GM12878 (cell line): ENCODE measurements at regions not wholly inside any gene's neighbourhood (a gene's known extent, or its start where the extent isn't known, plus 50 kb on each side); places are given as distances from the start of the nearest gene placed in this dataset.

Experiments used
- ATAC-seq: fragments of 200-7000 bp; cut with Tn5 transposase; 3 replicates; pipeline ENCODE4 v1.9.1; 2020; ENCODE audit warnings: mild to moderate bottlenecking, moderate library complexity
- BruUV-seq: library from RNA; stranded (reverse); fragments of 400-500 nt; replicated peaks from 2 replicates; lab custom pipeline; 2021; lab: Mats Ljungman, UMichigan
- CTCF ChIA-PET: fragments of 300-600 bp; sonication (Branson Sonifier 250); formaldehyde crosslinking; extraction: SDS; loops from one replicate; lab custom pipeline; 2021; ENCODE audit warnings: inconsistent platforms; lab: Yijun Ruan, JAX
- POLR2A ChIA-PET: fragments of 350-600 bp; formaldehyde crosslinking; extraction: SDS; loops from one replicate; lab custom pipeline; 2021; ENCODE audit warnings: inconsistent platforms; lab: Charles Lee
- RAD21 ChIA-PET: fragments of 300-600 bp; sonication (Branson Sonifier 250); formaldehyde crosslinking; loops from one replicate; lab custom pipeline; 2023; ENCODE audit warnings: antibody characterized with exemption; ENCODE audit not compliant: unreplicated experiment; lab: Charles Lee
- SMC1A ChIA-PET: fragments of 300-600 bp; sonication (Branson Sonifier 250); formaldehyde crosslinking; loops from one replicate; lab custom pipeline; 2023; ENCODE audit not compliant: unreplicated experiment, uncharacterized antibody; lab: Charles Lee
- DNase-seq: peaks from one replicate; pipeline ENCODE4 v3.0.0-alpha.2; 2011; ENCODE audit warnings: low read depth, low spot score
- FAIRE-seq: peaks from 3 replicates; lab custom pipeline; 2011; peaks lifted over from hg19 to GRCh38; lab: Jason Lieb, UNC
- H2AFZ ChIP-seq: 2 replicates; pipeline ENCODE4 v1.6.0; 2011; ENCODE audit warnings: low read depth, low read length, control low read depth; ENCODE audit not compliant: control insufficient read depth
- H3K27ac ChIP-seq: 2 replicates; pipeline ENCODE4 v1.5.1; 2011; ENCODE audit warnings: control low read depth; ENCODE audit not compliant: control insufficient read depth, insufficient read depth
- H3K27me3 ChIP-seq, 2 experiments: replicated peaks in 1 of 2; 2 replicates each; pipeline versions ENCODE4 v1.6.0 to v1.6.1; 2011; ENCODE audit warnings: low read length in 1 of 2; ENCODE audit not compliant: control insufficient read depth in 2 of 2, insufficient read depth in 2 of 2
- H3K36me3 ChIP-seq, 2 experiments: 2 replicates each; pipeline ENCODE4 v1.5.1; 2011; ENCODE audit warnings: low read length in 1 of 2; ENCODE audit not compliant: control insufficient read depth in 2 of 2, insufficient read depth in 2 of 2
- H3K4me1 ChIP-seq: 2 replicates; pipeline ENCODE4 v1.6.1; 2011; ENCODE audit warnings: mild to moderate bottlenecking, low read length, moderate library complexity, mixed read lengths; ENCODE audit not compliant: control insufficient read depth, insufficient read depth
- H3K4me2 ChIP-seq: 2 replicates; pipeline ENCODE4 v1.6.0; 2011; ENCODE audit warnings: control low read depth; ENCODE audit not compliant: control insufficient read depth, insufficient read depth
- H3K4me3 ChIP-seq: fragments of 200-600 bp; sonication (generic); 2 replicates; pipeline ENCODE4 v1.5.1; 2016
- H3K79me2 ChIP-seq: 2 replicates; pipeline ENCODE4 v1.6.0; 2011; ENCODE audit warnings: low read length; ENCODE audit not compliant: control insufficient read depth, insufficient read depth
- H3K9ac ChIP-seq: 2 replicates; pipeline ENCODE4 v1.8.0; 2011; ENCODE audit warnings: low read length, control low read depth, mixed read lengths; ENCODE audit not compliant: control insufficient read depth, insufficient read depth
- H3K9me3 ChIP-seq: replicated peaks from 3 replicates; pipeline ENCODE4 v1.5.1; 2011; ENCODE audit warnings: mild to moderate bottlenecking, low read length; ENCODE audit not compliant: control insufficient read depth, insufficient read depth
- H4K20me1 ChIP-seq: 2 replicates; pipeline ENCODE4 v1.6.0; 2011; ENCODE audit not compliant: control insufficient read depth, insufficient read depth
- BHLHE40 ChIP-seq, 2 experiments: fragments of 450-650 bp in 1 of 2; IDR thresholded peaks; 2 replicates each; pipeline ENCODE4 v1.6.1; 2011 to 2017; ENCODE audit warnings: low read depth in 2 of 2, borderline replicate concordance in 1 of 2, improper control_type of control experiment in 1 of 2, low read length in 1 of 2, mild to moderate bottlenecking in 1 of 2
- CHD2 ChIP-seq: IDR thresholded peaks from 2 replicates; pipeline ENCODE4 v1.6.1; 2011; ENCODE audit warnings: low read depth, low read length, improper control_type of control experiment, borderline replicate concordance
- ETV6 ChIP-seq, 2 experiments: fragments of 450-650 bp in 1 of 2; IDR thresholded peaks in 1 of 2; conservative IDR thresholded peaks in 1 of 2; 2 replicates each; pipeline ENCODE4 v1.6.1; 2014; ENCODE audit warnings: antibody characterized with exemption in 1 of 2, borderline replicate concordance in 1 of 2, low read depth in 1 of 2, mild to moderate bottlenecking in 1 of 2, moderate library complexity in 1 of 2
- EZH2 ChIP-seq: IDR thresholded peaks from 2 replicates; pipeline ENCODE4 v1.6.1; 2012; ENCODE audit warnings: low read depth, mild to moderate bottlenecking, control low read depth, inconsistent platforms, low read length, borderline replicate concordance; ENCODE audit not compliant: control insufficient read depth
- KLF5 ChIP-seq: fragments of 450-650 bp; IDR thresholded peaks from 2 replicates; pipeline ENCODE4 v1.6.1; 2014; ENCODE audit warnings: mild to moderate bottlenecking; ENCODE audit not compliant: partially characterized antibody
- MAX ChIP-seq: IDR thresholded peaks from 2 replicates; pipeline ENCODE4 v1.6.1; 2012; ENCODE audit warnings: low read depth, low read length, improper control_type of control experiment
- MEF2B ChIP-seq: fragments of 450-650 bp; IDR thresholded peaks from 2 replicates; pipeline ENCODE4 v1.6.1; 2018; ENCODE audit warnings: mild to moderate bottlenecking, moderate library complexity; ENCODE audit not compliant: partially characterized antibody, poor library complexity, severe bottlenecking
- NR2C1 ChIP-seq: fragments of 450-650 bp; IDR thresholded peaks from 2 replicates; pipeline ENCODE4 v1.6.1; 2017; ENCODE audit warnings: antibody characterized with exemption, mild to moderate bottlenecking, moderate library complexity
- PKNOX1 ChIP-seq: fragments of 450-650 bp; IDR thresholded peaks from 2 replicates; pipeline ENCODE4 v1.6.1; 2016; ENCODE audit warnings: mild to moderate bottlenecking
- RAD51 ChIP-seq: fragments of 450-650 bp; IDR thresholded peaks from 2 replicates; pipeline ENCODE4 v1.6.1; 2016; ENCODE audit warnings: moderate library complexity, mild to moderate bottlenecking, inconsistent platforms
- RUNX3 ChIP-seq: IDR thresholded peaks from 2 replicates; pipeline ENCODE4 v1.6.1; 2012; ENCODE audit warnings: low read length, inconsistent platforms
- SMAD1 ChIP-seq: fragments of 450-650 bp; IDR thresholded peaks from 2 replicates; pipeline ENCODE4 v1.6.1; 2018; ENCODE audit warnings: mild to moderate bottlenecking, low read depth; ENCODE audit not compliant: partially characterized antibody
- SMC3 ChIP-seq: IDR thresholded peaks from 2 replicates; pipeline ENCODE4 v1.6.1; 2011; ENCODE audit warnings: low read length, improper control_type of control experiment, borderline replicate concordance
- TARDBP ChIP-seq: IDR thresholded peaks from 2 replicates; pipeline ENCODE4 v1.6.1; 2016; ENCODE audit warnings: borderline replicate concordance
- USF1 ChIP-seq: IDR thresholded peaks from 2 replicates; pipeline ENCODE4 v1.6.1; 2011; ENCODE audit warnings: borderline replicate concordance, low read depth, mild to moderate bottlenecking, moderate library complexity, mixed read lengths, low read length; ENCODE audit not compliant: insufficient read depth; ENCODE audit errors: extremely low read length
- WRNIP1 ChIP-seq: IDR thresholded peaks from 2 replicates; pipeline ENCODE4 v1.6.1; 2011; ENCODE audit warnings: low read depth, low read length, improper control_type of control experiment, borderline replicate concordance
- ZBTB11 ChIP-seq: fragments of 450-650 bp; formaldehyde crosslinking; IDR thresholded peaks from 2 replicates; pipeline ENCODE4 v1.5.0; 2022; ENCODE audit warnings: mild to moderate bottlenecking, missing genetic modification characterization
- ZNF622 ChIP-seq: fragments of 450-650 bp; IDR thresholded peaks from 2 replicates; pipeline ENCODE4 v1.6.1; 2017; ENCODE audit warnings: mild to moderate bottlenecking, inconsistent platforms
- WGBS: methylation state at CpG from one replicate; pipeline ENCODE4 v1.1.6; 2016; ENCODE audit warnings: low lambda C conversion rate; ENCODE audit not compliant: insufficient replicate concordance, insufficient coverage; ENCODE audit errors: missing lambda C conversion rate; 5-methylcytosine and 5-hydroxymethylcytosine counted together
- in situ Hi-C: fragments of 300-500 bp; cut with MboI; formaldehyde crosslinking; loops from 9 replicates; pipeline ENCODE4 v1.14.3; 2018; ENCODE audit warnings: mixed read lengths
- intact Hi-C: fragments of 100-400 bp; cut with micrococcal nuclease; formaldehyde crosslinking; loops from one replicate; pipeline ENCODE4 v1.14.2; 2022; ENCODE audit not compliant: unreplicated experiment

- Histone ChIP-seq H3K9ac (no peak overlapping the region), H3K4me1 (no peaks in the 10 kb centered on the region), H4K20me1 (no peaks in the 10 kb centered on the region), H3K9me3 (no peaks in the 10 kb centered on the region), H3K36me3 (no peaks in the 10 kb centered on the region), H3K79me2 (no peaks in the 10 kb centered on the region), H3K4me3 (no peak overlapping the region), H3K27me3 (no peaks in the 10 kb centered on the region; a peak in 1 of 4 replicates), H2AFZ (no peak overlapping the region), H3K27ac (no peak overlapping the region), H3K4me2 (no peak overlapping the region)
- no TSS peak for BruUV-seq
- FAIRE-seq = no peak
- POLR2A ChIA-PET = no interaction called here
- in situ Hi-C loops = no loop called here
- no peak for ATAC-seq
- WGBS = 0% methylated on average over 2 of the region's 2 CpGs
- CTCF ChIA-PET = interaction anchor here (1.4 kb wide), 1 partner anchor 11 kb away, joined by 7 read pairs; no protein-coding TSS in a partner anchor
- RAD21 ChIA-PET = no interaction called here
- SMC1A ChIA-PET = interaction anchor here (2.1 kb wide), 1 partner anchor 13 kb away, joined by 4 read pairs; no protein-coding TSS in a partner anchor
- DNase-seq = no peak
- intact Hi-C loops = no loop called here
- TF ChIP-seq MAX (no peak), CHD2 (no peak), SMAD1 (no peak), MEF2B (no peak), USF1 (no peak), ETV6 (conservative IDR thresholded peaks at IDR 0.05 in 1 of 2, IDR thresholded peaks at IDR 0.05 in 1 of 2; ENCODE audit: borderline replicate concordance in 1 of 2, low read depth in 1 of 2) (no peak), NR2C1 (no peak), SMC3 (no peak), EZH2 (no peak), KLF5 (no peak), TARDBP (no peak), RAD51 (no peak), PKNOX1 (no peak), WRNIP1 (no peak), ZNF622 (no peak), RUNX3 (no peak), BHLHE40 (IDR thresholded peaks at IDR 0.05; ENCODE audit: borderline replicate concordance in 1 of 2, low read depth in 2 of 2, low read length in 1 of 2) (no peak), ZBTB11 (CRISPR knock-in tag) (no peak)
Measured at GRCh38 chr13:94827566-94827965, 115.2 kb upstream of the SOX21 start.
